ENCODE measurements at regions not wholly inside any gene's neighbourhood (a gene's known extent, or its start where the extent isn't known, plus 50 kb on each side); places are given as distances from the start of the nearest gene placed in this dataset.
"Not testable (repeated sequence)": the region's sequence is repeated elsewhere in the genome, so short reads cannot be mapped to it uniquely, and the experiment has no call there.

DNA sequence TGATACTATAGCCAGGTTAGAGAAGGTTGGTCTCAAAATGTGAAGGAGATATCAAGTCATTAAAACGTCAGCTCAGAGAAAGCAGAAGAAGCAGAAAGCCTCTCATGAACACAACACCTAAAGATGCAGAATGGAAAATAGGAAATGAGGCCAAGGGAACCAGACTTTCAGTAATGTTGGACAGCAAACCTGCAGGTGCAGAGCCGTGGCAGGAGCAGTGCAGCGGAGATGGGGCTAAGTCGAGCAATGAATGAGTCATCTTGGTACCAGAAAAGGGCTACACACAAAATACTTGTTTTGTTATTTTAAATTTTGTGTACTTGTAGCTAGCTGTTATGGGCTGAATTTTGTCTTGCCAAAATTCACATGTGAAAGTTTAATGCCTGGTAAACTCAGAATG lies 479.6 kb upstream of the POM121L12 start:
- Histone ChIP-seq H3K9me3 (ENCODE audit: insufficient read depth, low read depth, low read length) (no peaks in the 10 kb centered on the region), H3K79me2 (ENCODE audit: insufficient read depth, low read length) (no peaks in the 10 kb centered on the region), H3K9ac (ENCODE audit: low read length) (no peak overlapping the region), H3K4me3 (ENCODE audit: insufficient read depth, low read depth, low read length) (no peak overlapping the region), H2AFZ (ENCODE audit: low read depth, low read length) (no peak overlapping the region), H3K27me3 (ENCODE audit: insufficient read depth, low read length) (no peaks in the 10 kb centered on the region), H3K27ac (ENCODE audit: low read depth, low read length) (no peak overlapping the region), H3K36me3 (ENCODE audit: insufficient read depth, low read length) (no peaks in the 10 kb centered on the region), H3K4me2 (ENCODE audit: low read length) (no peak overlapping the region), H3K4me1 (ENCODE audit: insufficient read depth, low read length) (no peaks in the 10 kb centered on the region), H4K20me1 (ENCODE audit: insufficient read depth, low read length) (no peaks in the 10 kb centered on the region)
- TF ChIP-seq CTCF (IDR thresholded peaks at IDR 0.05; ENCODE audit: insufficient read depth, low read depth, low read length), result no peak
- no peak for TF ChIP-seq EZH2 (IDR thresholded peaks at IDR 0.05; ENCODE audit: insufficient read depth, low read length)
- no peak for FAIRE-seq
- no peak overlapping the region for H3K4me3 Mint-ChIP-seq (ENCODE audit: unreplicated experiment)
- no peaks in the 10 kb centered on the region for H3K36me3 Mint-ChIP-seq (ENCODE audit: low read depth, unreplicated experiment)
- H3K27me3 Mint-ChIP-seq (ENCODE audit: low read depth, unreplicated experiment), result no peaks in the 10 kb centered on the region
- no peak for DNase-seq (ENCODE audit: low read depth)
- H3K27ac Mint-ChIP-seq (ENCODE audit: unreplicated experiment), result no peak overlapping the region
- no peaks in the 10 kb centered on the region for H3K4me1 Mint-ChIP-seq (ENCODE audit: low read depth, unreplicated experiment)
- H3K9me3 Mint-ChIP-seq (ENCODE audit: unreplicated experiment), result no peaks in the 10 kb centered on the region

GRCh38 chr7:52547308-52547910 lies 488.0 kb upstream of the POM121L12 start:
- H3K4me3 Mint-ChIP-seq (ENCODE audit: unreplicated experiment), result no peak overlapping the region
- H3K36me3 ChIP-seq (ENCODE audit: insufficient read depth, low read length), result no peaks in the 10 kb centered on the region
- no peak for FAIRE-seq
- H3K9me3 ChIP-seq (ENCODE audit: insufficient read depth, low read depth, low read length), result no peaks in the 10 kb centered on the region
- H3K27me3 Mint-ChIP-seq (ENCODE audit: low read depth, unreplicated experiment), result no peaks in the 10 kb centered on the region
- no peaks in the 10 kb centered on the region for H3K36me3 Mint-ChIP-seq (ENCODE audit: low read depth, unreplicated experiment)
- no peak overlapping the region for H3K4me3 ChIP-seq (ENCODE audit: insufficient read depth, low read depth, low read length)
- no peaks in the 10 kb centered on the region for H3K4me1 ChIP-seq (ENCODE audit: insufficient read depth, low read length)
- no peaks in the 10 kb centered on the region for H3K27me3 ChIP-seq (ENCODE audit: insufficient read depth, low read length)
- H3K4me1 Mint-ChIP-seq (ENCODE audit: low read depth, unreplicated experiment), result no peaks in the 10 kb centered on the region
- H3K27ac Mint-ChIP-seq (ENCODE audit: unreplicated experiment), result no peak overlapping the region
- no peaks in the 10 kb centered on the region for H4K20me1 ChIP-seq (ENCODE audit: insufficient read depth, low read length)
- H3K79me2 ChIP-seq (ENCODE audit: insufficient read depth, low read length), result no peaks in the 10 kb centered on the region
- no peaks in the 10 kb centered on the region for H3K9me3 Mint-ChIP-seq (ENCODE audit: unreplicated experiment)
- no peak overlapping the region for H3K9ac ChIP-seq (ENCODE audit: low read length)
- no peak for TF ChIP-seq EZH2 (IDR thresholded peaks at IDR 0.05; ENCODE audit: insufficient read depth, low read length)
- no peak for TF ChIP-seq CTCF (IDR thresholded peaks at IDR 0.05; ENCODE audit: insufficient read depth, low read depth, low read length)
- H2AFZ ChIP-seq (ENCODE audit: low read depth, low read length), result no peak overlapping the region
- no peak overlapping the region for H3K4me2 ChIP-seq (ENCODE audit: low read length)
- no peak overlapping the region for H3K27ac ChIP-seq (ENCODE audit: low read depth, low read length)
- no peak for DNase-seq (ENCODE audit: low read depth)

GRCh38 chr7:52541198-52541765 lies 494.2 kb upstream of the POM121L12 start:
- not testable (repeated sequence) for H3K4me2 ChIP-seq (ENCODE audit: low read length); H3K27me3 ChIP-seq (ENCODE audit: insufficient read depth, low read length); H4K20me1 ChIP-seq (ENCODE audit: insufficient read depth, low read length); FAIRE-seq; H3K79me2 ChIP-seq (ENCODE audit: insufficient read depth, low read length); DNase-seq (ENCODE audit: low read depth); H3K36me3 ChIP-seq (ENCODE audit: insufficient read depth, low read length); H3K4me1 Mint-ChIP-seq (ENCODE audit: low read depth, unreplicated experiment); H3K4me3 ChIP-seq (ENCODE audit: insufficient read depth, low read depth, low read length); H3K9ac ChIP-seq (ENCODE audit: low read length); H2AFZ ChIP-seq (ENCODE audit: low read depth, low read length); H3K36me3 Mint-ChIP-seq (ENCODE audit: low read depth, unreplicated experiment); H3K9me3 ChIP-seq (ENCODE audit: insufficient read depth, low read depth, low read length); H3K9me3 Mint-ChIP-seq (ENCODE audit: unreplicated experiment); H3K4me1 ChIP-seq (ENCODE audit: insufficient read depth, low read length); H3K4me3 Mint-ChIP-seq (ENCODE audit: unreplicated experiment); H3K27ac ChIP-seq (ENCODE audit: low read depth, low read length); H3K27me3 Mint-ChIP-seq (ENCODE audit: low read depth, unreplicated experiment)
- peak overlapping the region; percentile 53 for H3K27ac Mint-ChIP-seq (ENCODE audit: unreplicated experiment)

Data from astrocyte (in vitro differentiated cells and primary cell).